Activated T-helper 2 cell treated with anti-CD3 and anti-CD28 coated beads, Interferon-gamma antibody, Interleukin-2, Interleukin-4, amounts not matched to agents 10 μg/mL and 5 μg/mL and 100 μg/mL, durations not matched to agents 14 hours and 24 hours and 36 hours (primary cell): ENCODE measurements at regions not wholly inside any gene's neighbourhood (a gene's known extent, or its start where the extent isn't known, plus 50 kb on each side); places are given as distances from the start of the nearest gene placed in this dataset.

Source experiments
- DNase-seq: peaks from one replicate; pipeline ENCODE4 v3.0.0; 2021; ENCODE audit warnings: low spot score
- H3K27ac Mint-ChIP-seq: one replicate; pipeline ENCODE4 v1.8.0; 2021; ENCODE audit warnings: mixed read lengths
- H3K27me3 Mint-ChIP-seq: one replicate; pipeline ENCODE4 v1.8.0; 2021; ENCODE audit warnings: low read depth, mixed read lengths
- H3K36me3 Mint-ChIP-seq: one replicate; pipeline ENCODE4 v1.8.0; 2021; ENCODE audit warnings: low read depth, mixed read lengths
- H3K4me1 Mint-ChIP-seq: one replicate; pipeline ENCODE4 v1.8.0; 2021; ENCODE audit warnings: low read depth, mixed read lengths
- H3K4me3 Mint-ChIP-seq: one replicate; pipeline ENCODE4 v1.8.0; 2021; ENCODE audit warnings: low read depth, mild to moderate bottlenecking, moderate library complexity, mixed read lengths
- H3K9me3 Mint-ChIP-seq: one replicate; pipeline ENCODE4 v1.8.0; 2021; ENCODE audit warnings: mixed read lengths
- intact Hi-C: fragments of 100-400 bp; cut with micrococcal nuclease; formaldehyde crosslinking; loops from one replicate; pipeline ENCODE4 v1.15.1; 2023

DNA sequence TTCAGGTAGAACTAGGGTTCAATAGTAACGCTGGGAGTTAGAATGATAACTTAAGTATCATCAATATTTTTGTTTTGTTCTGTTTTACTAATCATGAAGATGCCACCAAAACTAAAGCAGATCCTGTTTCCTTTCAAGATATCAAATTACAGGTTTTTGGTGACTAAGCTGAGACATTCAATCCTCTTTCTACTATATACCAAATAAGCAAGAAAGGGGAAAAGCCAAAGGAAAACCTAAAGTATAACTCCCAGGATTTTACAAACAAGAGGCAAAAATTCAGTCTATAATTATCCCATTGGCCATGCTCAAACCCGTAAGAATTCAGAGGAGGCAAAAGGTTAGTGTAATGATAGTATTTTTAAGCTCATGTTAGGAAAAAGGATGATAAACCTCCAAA lies 175.2 kb upstream of the CCDC150 start:
- H3K4me1 Mint-ChIP-seq: peaks cover 14% of the 10 kb centered on the region
- intact Hi-C loops: no loop called here
- no peak overlapping the region for H3K27ac Mint-ChIP-seq
- H3K9me3 Mint-ChIP-seq: no peaks in the 10 kb centered on the region
- peaks cover 3% of the 10 kb centered on the region for H3K36me3 Mint-ChIP-seq
- no peak for DNase-seq
- no peak overlapping the region for H3K4me3 Mint-ChIP-seq
- peaks cover 54% of the 10 kb centered on the region for H3K27me3 Mint-ChIP-seq

DNA sequence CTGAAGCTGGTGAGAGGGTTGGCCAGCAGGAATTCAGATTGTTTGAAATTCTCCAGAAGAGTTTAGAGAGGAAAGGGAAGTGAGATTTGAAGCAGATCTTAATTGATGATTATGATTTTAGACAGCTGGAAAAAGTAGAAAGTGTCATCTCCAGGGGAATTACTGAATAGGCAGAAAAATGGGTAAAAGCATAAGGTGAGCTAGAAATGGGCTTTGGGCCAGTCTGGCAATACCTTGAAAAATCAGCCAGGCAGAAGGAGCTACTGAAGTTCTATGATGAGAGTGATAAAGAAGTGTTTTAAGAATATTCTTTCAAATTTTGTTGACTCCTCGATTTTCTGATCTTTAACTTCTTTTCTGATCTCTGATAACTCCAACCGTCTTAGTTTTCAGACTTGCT lies 172.9 kb upstream of the CCDC150 start:
- peaks cover 41% of the 10 kb centered on the region for H3K27me3 Mint-ChIP-seq
- no peaks in the 10 kb centered on the region for H3K9me3 Mint-ChIP-seq
- intact Hi-C loops: no loop called here
- H3K27ac Mint-ChIP-seq: no peak overlapping the region
- H3K4me1 Mint-ChIP-seq: no peaks in the 10 kb centered on the region
- no peak for DNase-seq
- no peak overlapping the region for H3K4me3 Mint-ChIP-seq
- H3K36me3 Mint-ChIP-seq: no peaks in the 10 kb centered on the region

DNA sequence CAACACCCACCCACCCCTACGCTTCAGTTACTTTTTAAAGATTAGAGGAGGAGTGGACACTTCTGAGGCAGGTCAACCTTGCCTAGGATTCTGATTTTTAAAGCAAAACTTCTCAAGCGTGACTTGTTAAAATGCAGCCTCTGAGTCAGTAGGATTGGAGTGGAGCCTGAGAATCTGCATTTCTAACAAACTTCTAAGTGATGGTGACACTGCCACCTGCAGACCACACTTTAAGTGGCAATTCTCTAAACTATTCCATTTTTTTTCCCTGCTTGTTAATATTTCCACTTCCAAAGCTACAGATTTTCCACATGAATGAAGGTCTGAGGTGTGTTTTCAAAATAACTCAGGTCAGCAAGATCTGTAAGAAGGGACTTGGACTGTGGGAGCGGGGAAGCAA lies 171.1 kb upstream of the CCDC150 start:
- Mint-ChIP-seq H3K36me3 (no peaks in the 10 kb centered on the region), H3K4me3 (no peak overlapping the region), H3K4me1 (no peaks in the 10 kb centered on the region), H3K9me3 (no peaks in the 10 kb centered on the region), H3K27me3 (peaks cover 34% of the 10 kb centered on the region), H3K27ac (no peak overlapping the region)
- intact Hi-C loops: no loop called here
- DNase-seq: no peak

- intact Hi-C loops: no loop called here
These were observed 165.9 kb upstream of the CCDC150 start for GRCh38 chr2:196473617-196474016.

DNA sequence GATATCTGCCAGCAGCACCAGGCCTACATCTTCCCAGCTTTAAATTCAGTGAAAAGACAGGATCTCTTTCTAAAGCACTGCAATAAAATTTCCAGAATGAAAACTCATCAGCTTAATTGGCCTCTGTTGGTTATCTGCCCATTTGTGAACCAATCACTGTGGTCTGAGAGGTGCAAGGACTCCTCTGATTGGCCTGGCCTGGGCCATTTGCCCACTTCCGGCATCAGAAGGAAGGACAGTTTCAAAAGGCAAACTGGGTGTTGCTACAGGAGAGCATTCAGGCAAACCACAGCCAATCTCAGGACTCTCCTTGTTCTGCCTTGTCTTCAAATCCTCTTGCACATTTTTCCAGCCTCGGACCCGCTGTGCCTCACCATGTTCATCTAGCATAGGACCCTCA lies 163.9 kb upstream of the CCDC150 start:
- no peak overlapping the region for H3K27ac Mint-ChIP-seq
- no peaks in the 10 kb centered on the region for H3K9me3 Mint-ChIP-seq
- no peaks in the 10 kb centered on the region for H3K4me1 Mint-ChIP-seq
- no peak for DNase-seq
- H3K27me3 Mint-ChIP-seq: peaks cover 22% of the 10 kb centered on the region
- H3K4me3 Mint-ChIP-seq: no peak overlapping the region
- H3K36me3 Mint-ChIP-seq: no peaks in the 10 kb centered on the region
- intact Hi-C loops: no loop called here

More at GRCh38 chr2:196473617-196474016, 165.9 kb upstream of the CCDC150 start:
- Mint-ChIP-seq H3K27ac (no peak overlapping the region), H3K36me3 (no peaks in the 10 kb centered on the region), H3K4me1 (no peaks in the 10 kb centered on the region), H3K9me3 (no peaks in the 10 kb centered on the region), H3K27me3 (peaks cover 16% of the 10 kb centered on the region), H3K4me3 (no peak overlapping the region)
- no peak for DNase-seq

GRCh38 chr2:196478588-196478987 lies 160.9 kb upstream of the CCDC150 start:
- H3K4me3 Mint-ChIP-seq: no peak overlapping the region
- no peaks in the 10 kb centered on the region for H3K4me1 Mint-ChIP-seq

DNA sequence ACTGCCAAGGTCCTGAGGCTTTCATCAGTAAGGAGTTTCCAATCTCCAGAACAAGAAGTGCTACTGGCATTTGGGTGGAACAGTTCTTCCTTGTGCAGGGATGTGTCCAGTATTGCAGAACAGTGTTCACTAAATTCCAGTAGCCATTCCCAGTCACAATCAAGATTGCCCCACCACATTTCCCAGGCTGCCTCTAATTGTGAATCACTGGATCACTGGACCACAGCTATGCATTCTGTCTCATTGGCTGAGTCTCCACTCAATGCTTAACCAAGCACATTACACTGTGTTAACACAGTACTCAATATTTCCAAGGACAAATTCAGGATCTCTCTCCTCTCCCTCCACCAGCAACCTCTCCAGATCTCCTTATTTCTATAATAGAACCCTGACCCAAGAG lies 160.2 kb upstream of the CCDC150 start:
- no peaks in the 10 kb centered on the region for H3K36me3 Mint-ChIP-seq
- H3K27ac Mint-ChIP-seq: no peak overlapping the region
- H3K4me1 Mint-ChIP-seq: no peaks in the 10 kb centered on the region
- intact Hi-C loops: no loop called here
- H3K9me3 Mint-ChIP-seq: no peaks in the 10 kb centered on the region
- peaks cover 26% of the 10 kb centered on the region for H3K27me3 Mint-ChIP-seq
- no peak overlapping the region for H3K4me3 Mint-ChIP-seq
- no peak for DNase-seq

More at GRCh38 chr2:196478588-196478987, 160.9 kb upstream of the CCDC150 start:
- no peaks in the 10 kb centered on the region for H3K36me3 Mint-ChIP-seq
- DNase-seq: no peak
- no peaks in the 10 kb centered on the region for H3K9me3 Mint-ChIP-seq
- intact Hi-C loops: no loop called here
- no peak overlapping the region for H3K27ac Mint-ChIP-seq
- peaks cover 26% of the 10 kb centered on the region for H3K27me3 Mint-ChIP-seq

DNA sequence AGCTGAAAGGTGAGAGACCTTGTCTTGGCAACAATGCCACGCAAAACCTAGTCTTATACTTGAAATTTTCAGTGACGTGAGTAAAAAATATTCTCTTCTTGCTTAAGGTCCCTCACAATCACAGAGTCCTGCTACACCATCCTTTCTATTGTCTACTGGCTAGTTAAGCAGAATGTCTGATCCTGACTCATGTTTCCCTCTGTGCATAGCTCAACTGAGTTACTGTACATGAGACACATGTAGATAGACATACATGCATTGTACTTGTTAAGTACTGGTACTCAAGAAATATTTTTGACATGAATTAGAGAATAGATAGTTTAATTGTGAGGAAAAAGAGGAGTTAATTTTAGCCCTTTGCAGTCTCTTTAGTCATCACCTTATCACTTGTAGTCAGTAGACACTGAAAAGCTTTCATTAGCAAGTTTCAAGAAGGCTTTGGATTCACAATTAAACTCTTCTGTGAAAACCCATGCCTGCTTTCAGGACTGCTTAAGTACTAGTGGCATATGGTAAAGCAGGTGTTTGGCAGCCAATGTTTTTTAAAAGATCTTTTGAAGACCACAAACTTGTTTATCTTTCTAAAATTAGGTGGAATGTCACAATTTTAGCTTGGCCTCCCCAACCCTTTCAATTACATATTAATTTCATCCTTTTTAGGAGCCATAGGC lies 158.7 kb upstream of the CCDC150 start:
- intact Hi-C loops: no loop called here
- no peak for DNase-seq
- Mint-ChIP-seq H3K36me3 (no peaks in the 10 kb centered on the region), H3K27me3 (peaks cover 36% of the 10 kb centered on the region), H3K4me1 (no peaks in the 10 kb centered on the region), H3K9me3 (no peaks in the 10 kb centered on the region), H3K27ac (no peak overlapping the region), H3K4me3 (no peak overlapping the region)

- H3K27me3 Mint-ChIP-seq: peaks cover 37% of the 10 kb centered on the region
- H3K9me3 Mint-ChIP-seq: no peaks in the 10 kb centered on the region
- H3K36me3 Mint-ChIP-seq: no peaks in the 10 kb centered on the region
These were observed 158.2 kb upstream of the CCDC150 start for GRCh38 chr2:196481324-196481697.

GRCh38 chr2:196482119-196483065 lies 157.1 kb upstream of the CCDC150 start:
- Mint-ChIP-seq H3K36me3 (no peaks in the 10 kb centered on the region), H3K4me3 (no peak overlapping the region), H3K27ac (no peak overlapping the region), H3K27me3 (peaks cover 37% of the 10 kb centered on the region), H3K4me1 (no peaks in the 10 kb centered on the region), H3K9me3 (no peaks in the 10 kb centered on the region)
- no peak for DNase-seq
- intact Hi-C loops: no loop called here

More at GRCh38 chr2:196481324-196481697, 158.2 kb upstream of the CCDC150 start:
- H3K27ac Mint-ChIP-seq: no peak overlapping the region
- intact Hi-C loops: no loop called here
- H3K4me1 Mint-ChIP-seq: no peaks in the 10 kb centered on the region
- no peak overlapping the region for H3K4me3 Mint-ChIP-seq
- DNase-seq: no peak

DNA sequence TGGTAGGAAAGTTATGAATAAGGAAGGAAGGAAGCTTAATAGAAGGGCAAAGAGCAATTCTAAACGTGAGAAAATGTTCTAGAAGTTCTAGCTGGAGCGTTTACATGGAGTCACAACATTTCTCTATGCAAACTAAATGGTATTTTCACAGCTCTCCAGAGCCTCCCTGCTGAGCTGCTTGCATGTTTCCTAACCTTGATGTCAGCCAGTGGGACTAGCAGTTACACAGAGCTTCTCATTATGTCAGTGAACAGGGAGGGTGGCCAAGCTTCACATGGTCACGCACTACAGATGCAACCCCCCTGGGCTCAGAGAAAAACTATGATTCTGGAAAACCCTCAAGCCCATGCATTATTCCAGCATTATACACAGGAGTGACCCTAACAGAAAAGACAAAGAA lies 153.4 kb upstream of the CCDC150 start:
- H3K36me3 Mint-ChIP-seq: no peaks in the 10 kb centered on the region
- H3K9me3 Mint-ChIP-seq: no peaks in the 10 kb centered on the region
- DNase-seq: no peak
- H3K27me3 Mint-ChIP-seq: peaks cover 34% of the 10 kb centered on the region
- H3K4me1 Mint-ChIP-seq: no peaks in the 10 kb centered on the region
- H3K4me3 Mint-ChIP-seq: no peak overlapping the region
- intact Hi-C loops: no loop called here
- H3K27ac Mint-ChIP-seq: no peak overlapping the region

GRCh38 chr2:196487417-196487816 lies 152.1 kb upstream of the CCDC150 start:
- Mint-ChIP-seq H3K27me3 (peaks cover 31% of the 10 kb centered on the region), H3K36me3 (no peaks in the 10 kb centered on the region), H3K4me1 (no peaks in the 10 kb centered on the region), H3K4me3 (no peak overlapping the region), H3K9me3 (no peaks in the 10 kb centered on the region), H3K27ac (no peak overlapping the region)
- no peak for DNase-seq
- intact Hi-C loops: no loop called here

GRCh38 chr2:196489371-196489770 lies 150.1 kb upstream of the CCDC150 start:
- no peak overlapping the region for H3K27ac Mint-ChIP-seq
- DNase-seq: no peak
- no peak overlapping the region for H3K4me3 Mint-ChIP-seq
- no peaks in the 10 kb centered on the region for H3K4me1 Mint-ChIP-seq
- peaks cover 7% of the 10 kb centered on the region for H3K9me3 Mint-ChIP-seq
- no peaks in the 10 kb centered on the region for H3K36me3 Mint-ChIP-seq
- H3K27me3 Mint-ChIP-seq: peaks cover 35% of the 10 kb centered on the region
- intact Hi-C loops: no loop called here
